NOMO-1 (cell line): ENCODE measurements at regions not wholly inside any gene's neighbourhood (a gene's known extent, or its start where the extent isn't known, plus 50 kb on each side); places are given as distances from the start of the nearest gene placed in this dataset.
A peak's percentile ranks its signal among the peaks of the same experiment; 100 is the strongest.
"Not testable (repeated sequence)": the region's sequence is repeated elsewhere in the genome, so short reads cannot be mapped to it uniquely, and the experiment has no call there.

ENCODE experiments used
- DNase-seq, 2 experiments: peaks; one replicate each; lab custom pipeline; 2025; ENCODE audit not compliant: unreplicated experiment in 2 of 2; lab: John Stamatoyannopoulos, UW

GRCh38 chr11:42669248-42669976 lies 642.4 kb upstream of the API5 start:
- no peak for DNase-seq

DNA sequence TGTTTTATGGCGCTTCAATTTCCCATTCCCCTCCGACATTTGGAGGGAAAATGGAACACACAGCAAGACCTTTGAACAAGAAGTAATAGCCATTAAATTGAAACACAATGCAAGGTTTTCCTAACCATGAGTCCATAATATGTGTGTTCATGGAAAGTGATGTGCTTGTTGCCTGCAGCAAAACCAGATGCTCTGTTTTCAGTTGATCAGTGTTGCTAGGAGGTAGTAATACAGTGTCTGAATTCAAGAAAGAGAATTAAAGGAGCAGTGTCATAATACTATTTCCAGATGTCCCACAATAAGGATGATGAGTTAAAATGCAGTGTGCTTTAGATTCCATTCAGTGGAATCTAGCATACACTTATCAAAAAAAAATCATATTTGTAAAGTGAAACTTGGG lies 637.4 kb upstream of the API5 start:
- no peak for DNase-seq

- DNase-seq: no peak
Measured at GRCh38 chr11:42707541-42707940, 604.3 kb upstream of the API5 start.

DNA sequence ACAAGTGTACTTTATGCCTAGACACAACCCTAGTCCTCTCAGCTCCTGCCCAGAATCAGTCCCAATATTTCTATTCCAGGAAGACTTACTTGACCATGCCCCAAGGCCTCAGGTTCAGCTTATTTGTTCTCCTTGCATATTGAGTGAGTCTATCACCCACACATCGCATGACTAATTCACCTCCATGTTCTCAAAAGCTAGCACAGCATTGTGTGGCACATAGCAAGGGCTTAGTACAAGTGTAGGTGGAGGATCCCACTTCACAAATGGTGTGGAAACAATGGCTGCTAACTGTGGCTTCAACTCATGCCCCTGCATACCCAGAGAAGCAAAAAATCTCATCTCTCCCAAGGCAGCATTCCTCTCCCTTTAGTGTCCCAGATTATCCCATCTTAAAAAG lies 602.6 kb upstream of the API5 start:
- DNase-seq: no peak

- no peak for DNase-seq
Measured at GRCh38 chr11:42713279-42713678, 598.5 kb upstream of the API5 start.

DNA sequence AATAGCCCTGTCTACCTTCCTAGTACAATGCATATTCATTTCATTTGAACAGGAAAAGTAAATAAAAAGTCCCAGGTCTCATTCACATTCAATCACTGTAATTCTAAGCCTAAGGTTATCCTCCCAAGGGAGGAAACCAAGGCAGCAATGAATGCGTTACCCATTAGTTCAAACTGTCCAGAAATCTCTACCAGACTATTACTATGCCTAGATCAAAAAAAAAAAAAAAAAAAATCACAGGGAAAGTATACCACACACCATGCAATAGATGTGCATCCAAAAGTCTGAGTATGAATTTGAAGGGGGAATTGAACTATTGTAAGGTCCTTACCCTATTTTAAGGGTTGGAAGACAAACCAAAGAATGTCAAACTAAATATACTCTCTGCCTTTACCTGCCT lies 598.0 kb upstream of the API5 start:
- no peak for DNase-seq

- DNase-seq: no peak
Measured at GRCh38 chr11:42720716-42721563, 590.9 kb upstream of the API5 start.

DNA sequence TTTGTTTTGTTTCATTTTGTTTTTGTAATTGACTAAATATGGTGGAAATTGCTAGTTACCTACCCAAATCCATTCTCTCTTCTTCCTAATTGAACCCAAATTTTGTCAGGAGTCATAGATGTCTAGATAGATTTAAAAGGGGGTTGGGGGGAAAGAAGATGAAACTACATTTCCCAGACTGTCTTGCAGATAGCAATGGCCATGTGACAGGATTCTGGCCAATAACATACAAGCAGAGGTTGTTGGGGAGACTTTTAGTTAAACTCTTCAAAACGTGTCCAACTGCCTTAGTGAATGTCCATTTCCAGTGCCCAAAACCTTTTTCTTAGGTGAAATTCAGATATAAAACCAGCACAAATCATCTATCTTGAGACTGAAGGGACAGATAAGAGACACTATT lies 583.9 kb upstream of the API5 start:
- DNase-seq: no peak

DNA sequence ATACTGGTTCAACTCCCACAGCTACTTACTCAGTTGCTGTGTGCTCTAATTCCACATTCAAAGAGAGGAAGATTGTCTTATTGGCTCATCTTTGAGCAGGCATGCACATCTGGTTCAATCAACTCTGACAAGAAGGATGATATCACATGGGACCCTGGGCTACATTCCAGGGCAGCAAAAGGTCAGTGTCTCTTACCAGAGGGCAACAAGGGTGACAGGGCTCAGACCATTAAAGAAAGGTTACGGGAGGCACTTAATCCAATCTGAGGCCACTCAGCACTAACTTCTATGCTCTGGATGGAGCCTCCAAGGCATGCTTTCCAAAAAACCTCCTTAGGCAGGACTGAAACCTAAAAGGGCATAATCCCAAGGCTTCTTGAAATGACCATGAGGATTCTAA lies 549.4 kb upstream of the API5 start:
- DNase-seq: no peak

- DNase-seq: no peak
Measured at GRCh38 chr11:42764936-42765335, 546.9 kb upstream of the API5 start.

- DNase-seq: no peak
Measured at GRCh38 chr11:42768576-42768975, 543.2 kb upstream of the API5 start.

GRCh38 chr11:42770444-42771065 lies 541.2 kb upstream of the API5 start:
- peak in 1 of 2 experiments; percentile 22 for DNase-seq

DNA sequence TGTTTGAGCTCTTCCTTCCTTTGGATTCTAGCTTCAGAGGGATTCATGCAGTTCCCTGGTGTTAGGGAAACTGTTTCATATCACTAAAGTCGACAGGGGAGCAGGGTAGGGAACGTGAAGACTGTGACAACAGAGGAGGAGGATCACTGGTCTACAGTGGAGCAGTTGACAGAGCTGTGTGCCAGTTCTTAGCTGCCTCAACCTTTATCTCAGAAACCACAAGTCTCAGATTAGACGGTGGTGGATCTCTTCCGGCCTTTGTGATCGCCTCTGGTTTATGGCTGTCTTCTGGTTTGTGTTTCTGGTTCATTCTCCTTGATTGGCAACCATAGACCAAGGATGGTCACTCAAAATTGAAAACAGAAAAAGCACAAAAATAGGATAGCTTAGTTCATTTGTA lies 538.9 kb upstream of the API5 start:
- no peak for DNase-seq

- no peak for DNase-seq
Measured at GRCh38 chr11:42773729-42774128, 538.1 kb upstream of the API5 start.

DNA sequence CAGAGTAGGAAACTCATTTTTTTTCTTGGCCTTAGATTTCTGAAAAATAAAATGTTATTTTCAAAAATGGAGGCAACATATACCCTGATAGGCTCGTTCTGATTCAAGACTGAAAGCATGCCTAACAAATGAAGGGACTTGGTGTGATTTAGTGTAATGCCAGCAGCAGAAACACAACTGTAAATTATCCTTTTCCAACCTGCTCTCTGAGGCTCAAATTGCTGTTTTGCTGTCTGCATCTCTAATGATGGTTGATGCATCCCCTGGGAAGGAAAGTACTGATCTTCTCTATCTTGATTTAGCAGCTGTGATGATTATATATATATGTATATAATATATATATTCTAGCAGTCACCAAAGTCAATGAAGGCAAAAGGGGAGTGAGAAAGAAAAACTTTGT lies 537.2 kb upstream of the API5 start:
- no peak for DNase-seq

DNA sequence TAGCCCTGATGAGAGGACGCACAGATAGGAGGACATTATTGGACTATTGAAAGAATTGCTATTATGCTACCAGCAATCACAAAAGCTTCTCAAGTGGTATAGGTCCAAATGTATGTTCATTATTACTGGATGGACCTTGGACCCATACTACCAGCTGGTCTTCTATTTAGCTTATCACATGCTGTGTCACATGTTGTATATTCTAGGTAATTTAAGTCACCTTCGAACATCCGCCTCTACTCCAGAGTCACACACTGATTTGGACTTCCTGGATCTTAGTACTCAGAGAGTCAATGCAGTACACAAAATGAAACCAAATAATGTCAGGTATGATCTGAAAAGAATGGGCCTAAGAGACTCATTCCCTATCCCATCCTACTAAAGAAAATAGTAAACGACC lies 534.0 kb upstream of the API5 start:
- DNase-seq: no peak

GRCh38 chr11:42778193-42778592 lies 533.6 kb upstream of the API5 start:
- DNase-seq: no peak

GRCh38 chr11:42779555-42779954 lies 532.2 kb upstream of the API5 start:
- DNase-seq: no peak

- DNase-seq: no peak
Measured at GRCh38 chr11:42786981-42787380, 524.8 kb upstream of the API5 start.

GRCh38 chr11:42795483-42795882 lies 516.3 kb upstream of the API5 start:
- not testable (repeated sequence) for DNase-seq

GRCh38 chr11:42800041-42800440 lies 511.8 kb upstream of the API5 start:
- no peak for DNase-seq
